Erythroblast (primary cell): ENCODE measurements at regions not wholly inside any gene's neighbourhood (a gene's known extent, or its start where the extent isn't known, plus 50 kb on each side); places are given as distances from the start of the nearest gene placed in this dataset.

Source experiments
- GATA1 ChIP-seq: IDR thresholded peaks from 2 replicates; pipeline ENCODE4 v1.6.1; 2011; ENCODE audit warnings: low read depth, mild to moderate bottlenecking, control low read depth, low read length, moderate library complexity
- POLR2A ChIP-seq: IDR thresholded peaks from 2 replicates; pipeline ENCODE4 v1.6.1; 2011; ENCODE audit warnings: mild to moderate bottlenecking, low read length

DNA sequence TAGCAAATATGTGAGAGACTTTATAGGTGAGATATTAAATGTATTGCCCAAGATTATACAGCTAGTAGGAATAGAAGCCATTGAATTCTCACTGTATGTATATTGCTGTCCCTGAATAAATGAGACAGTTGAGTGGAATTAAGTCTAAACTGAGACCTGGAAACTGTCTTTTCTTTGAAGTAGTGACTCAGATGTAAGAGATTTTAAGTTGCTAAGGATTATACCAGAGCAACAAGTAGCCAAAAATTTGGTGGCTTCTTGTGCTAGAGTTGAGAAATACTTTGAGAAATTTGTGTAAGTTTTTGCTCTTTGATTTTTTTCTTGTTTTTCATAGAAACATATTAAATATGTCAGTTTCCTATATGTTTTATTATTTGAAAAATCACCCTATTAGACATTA is 58.7 kb downstream of the TANC2 start:
- no peak for TF ChIP-seq POLR2A
- no peak for TF ChIP-seq GATA1
